ENCODE measurements at regions not wholly inside any gene's neighbourhood (a gene's known extent, or its start where the extent isn't known, plus 50 kb on each side); places are given as distances from the start of the nearest gene placed in this dataset.

DNA sequence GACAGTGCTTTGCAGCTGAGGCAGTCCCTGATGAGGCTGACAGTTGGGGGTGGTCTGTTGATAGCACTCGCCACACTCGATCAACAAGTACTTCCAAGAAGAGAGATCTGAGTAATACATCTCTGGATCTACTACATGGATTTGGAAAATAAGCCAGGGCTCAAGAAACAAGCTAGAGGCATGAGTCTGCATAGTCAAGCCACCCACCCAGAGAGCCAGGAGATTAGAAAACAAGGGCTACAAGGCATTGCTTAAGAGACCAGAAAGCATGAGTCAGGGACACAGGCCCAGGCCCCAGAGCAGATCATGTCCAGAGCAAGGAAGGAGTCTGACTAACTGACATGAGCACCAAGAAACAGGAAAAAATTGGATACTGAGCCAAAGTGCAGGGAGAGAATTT, 196.9 kb upstream of the CWC22 start (continued):
- TF ChIP-seq, protein P1, sequence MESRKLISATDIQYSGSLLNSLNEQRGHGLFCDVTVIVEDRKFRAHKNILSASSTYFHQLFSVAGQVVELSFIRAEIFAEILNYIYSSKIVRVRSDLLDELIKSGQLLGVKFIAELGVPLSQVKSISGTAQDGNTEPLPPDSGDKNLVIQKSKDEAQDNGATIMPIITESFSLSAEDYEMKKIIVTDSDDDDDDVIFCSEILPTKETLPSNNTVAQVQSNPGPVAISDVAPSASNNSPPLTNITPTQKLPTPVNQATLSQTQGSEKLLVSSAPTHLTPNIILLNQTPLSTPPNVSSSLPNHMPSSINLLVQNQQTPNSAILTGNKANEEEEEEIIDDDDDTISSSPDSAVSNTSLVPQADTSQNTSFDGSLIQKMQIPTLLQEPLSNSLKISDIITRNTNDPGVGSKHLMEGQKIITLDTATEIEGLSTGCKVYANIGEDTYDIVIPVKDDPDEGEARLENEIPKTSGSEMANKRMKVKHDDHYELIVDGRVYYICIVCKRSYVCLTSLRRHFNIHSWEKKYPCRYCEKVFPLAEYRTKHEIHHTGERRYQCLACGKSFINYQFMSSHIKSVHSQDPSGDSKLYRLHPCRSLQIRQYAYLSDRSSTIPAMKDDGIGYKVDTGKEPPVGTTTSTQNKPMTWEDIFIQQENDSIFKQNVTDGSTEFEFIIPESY (IDR thresholded peaks at IDR 0.05; ENCODE audit: extremely low read depth, insufficient replicate concordance, low read length), result no peak
- TF ChIP-seq EGR1 (IDR thresholded peaks at IDR 0.05; ENCODE audit: low read depth), result no peak
- TF ChIP-seq TCF7L2 (IDR thresholded peaks at IDR 0.05; ENCODE audit: borderline replicate concordance, extremely low read depth, insufficient read depth, insufficient read length), result no peak
- no peak for TF ChIP-seq SIN3A (IDR thresholded peaks at IDR 0.05; ENCODE audit: low read depth)
- no peak for TF ChIP-seq JUND (IDR thresholded peaks at IDR 0.05)

DNA sequence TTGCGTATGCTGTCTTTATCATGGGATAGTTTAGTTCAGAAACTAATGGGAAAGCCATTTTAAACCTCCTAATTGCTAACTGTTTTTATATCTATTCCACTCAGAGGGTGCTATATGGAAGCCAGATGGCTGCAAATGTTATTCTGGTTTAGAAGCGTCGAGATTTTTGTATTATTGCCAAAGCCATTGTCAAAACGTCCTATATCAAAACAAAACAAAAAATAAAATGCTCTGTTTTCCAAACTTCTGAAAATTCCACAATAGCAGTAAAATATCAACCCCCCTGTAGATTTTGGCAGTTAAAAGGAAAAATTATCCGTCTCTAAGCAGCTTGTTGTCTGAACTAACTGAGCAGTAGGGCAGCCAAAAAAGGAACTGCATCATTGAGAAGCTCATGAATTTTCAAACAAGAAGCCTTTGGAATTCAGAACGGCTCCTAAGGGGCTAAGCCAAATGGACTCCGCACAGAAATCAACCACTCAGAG, 195.4 kb upstream of the CWC22 start:
- H3K4me1 ChIP-seq (ENCODE audit: control insufficient read depth in 1 of 2, insufficient read depth in 2 of 2, low read length in 2 of 2), result no peaks in the 10 kb centered on the region
- ChIA-PET RAD21 (ENCODE audit: low non-redundant PET in 1 of 2, low total read pairs in 2 of 2, uncharacterized antibody in 2 of 2, unreplicated experiment in 2 of 2) (no interaction called here), POLR2A (no interaction called here), CTCF (no interaction called here)
- H3K4me3 ChIP-seq (replicated peaks in 1 of 2; ENCODE audit: low read depth in 1 of 2, low read length in 2 of 2), result no peak overlapping the region
- no peaks in the 10 kb centered on the region for H3K9me2 ChIP-seq (ENCODE audit: insufficient read depth)
- DNase-seq (ENCODE audit: low read depth, low spot score) (no peak), ATAC-seq (no peak)
- no peaks in the 10 kb centered on the region for H3K79me2 ChIP-seq (ENCODE audit: insufficient read depth, low read length)
- no peaks in the 10 kb centered on the region for H3K27me3 ChIP-seq (ENCODE audit: insufficient read depth, low read length)
- H2AFZ ChIP-seq (ENCODE audit: low read depth, low read length, poor library complexity, severe bottlenecking), result no peak overlapping the region
- H3K27ac ChIP-seq (ENCODE audit: low read depth, low read length), result no peak overlapping the region
- H3K9me3 ChIP-seq (ENCODE audit: control insufficient read depth in 1 of 2, insufficient read depth in 1 of 2, low read depth in 1 of 2, low read length in 2 of 2), result no peaks in the 10 kb centered on the region
- H4K20me1 ChIP-seq (ENCODE audit: insufficient read depth), result no peaks in the 10 kb centered on the region
- no peak for TF ChIP-seq POLR2A (IDR thresholded peaks at IDR 0.05; ENCODE audit: borderline replicate concordance, extremely low read depth, insufficient read depth, insufficient read length)
- no peak for TF ChIP-seq ZNF274 (IDR thresholded peaks at IDR 0.05; ENCODE audit: low read depth, low read length)
- TF ChIP-seq JUND (IDR thresholded peaks at IDR 0.05), result no peak
- TF ChIP-seq CEBPB (IDR thresholded peaks at IDR 0.05; ENCODE audit: low read depth), result no peak
- no peak for TF ChIP-seq EZH2 (IDR thresholded peaks at IDR 0.05)
- TF ChIP-seq CBX3 (IDR thresholded peaks at IDR 0.05; ENCODE audit: low read depth), result no peak
- TF ChIP-seq, protein P2, sequence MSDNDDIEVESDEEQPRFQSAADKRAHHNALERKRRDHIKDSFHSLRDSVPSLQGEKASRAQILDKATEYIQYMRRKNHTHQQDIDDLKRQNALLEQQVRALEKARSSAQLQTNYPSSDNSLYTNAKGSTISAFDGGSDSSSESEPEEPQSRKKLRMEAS (IDR thresholded peaks at IDR 0.05), result no peak
- TF ChIP-seq ELF1 (IDR thresholded peaks at IDR 0.05; ENCODE audit: borderline replicate concordance, low read depth), result no peak
- TF ChIP-seq, protein P3, sequence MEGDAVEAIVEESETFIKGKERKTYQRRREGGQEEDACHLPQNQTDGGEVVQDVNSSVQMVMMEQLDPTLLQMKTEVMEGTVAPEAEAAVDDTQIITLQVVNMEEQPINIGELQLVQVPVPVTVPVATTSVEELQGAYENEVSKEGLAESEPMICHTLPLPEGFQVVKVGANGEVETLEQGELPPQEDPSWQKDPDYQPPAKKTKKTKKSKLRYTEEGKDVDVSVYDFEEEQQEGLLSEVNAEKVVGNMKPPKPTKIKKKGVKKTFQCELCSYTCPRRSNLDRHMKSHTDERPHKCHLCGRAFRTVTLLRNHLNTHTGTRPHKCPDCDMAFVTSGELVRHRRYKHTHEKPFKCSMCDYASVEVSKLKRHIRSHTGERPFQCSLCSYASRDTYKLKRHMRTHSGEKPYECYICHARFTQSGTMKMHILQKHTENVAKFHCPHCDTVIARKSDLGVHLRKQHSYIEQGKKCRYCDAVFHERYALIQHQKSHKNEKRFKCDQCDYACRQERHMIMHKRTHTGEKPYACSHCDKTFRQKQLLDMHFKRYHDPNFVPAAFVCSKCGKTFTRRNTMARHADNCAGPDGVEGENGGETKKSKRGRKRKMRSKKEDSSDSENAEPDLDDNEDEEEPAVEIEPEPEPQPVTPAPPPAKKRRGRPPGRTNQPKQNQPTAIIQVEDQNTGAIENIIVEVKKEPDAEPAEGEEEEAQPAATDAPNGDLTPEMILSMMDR (IDR thresholded peaks at IDR 0.05 in 2 of 3, conservative IDR thresholded peaks at IDR 0.05 in 1 of 3; ENCODE audit: borderline replicate concordance in 1 of 3, insufficient read depth in 1 of 3, low read depth in 2 of 3, low read length in 2 of 3), result no peak
- TF ChIP-seq, protein P1 (IDR thresholded peaks at IDR 0.05; ENCODE audit: extremely low read depth, insufficient replicate concordance, low read length), result no peak
- TF ChIP-seq FOSL1 (IDR thresholded peaks at IDR 0.05; ENCODE audit: low read depth), result no peak
- TF ChIP-seq SP1 (IDR thresholded peaks at IDR 0.05; ENCODE audit: low read depth), result no peak
- no TSS peak for BruUV-seq (replicated peaks)
- H3K9ac ChIP-seq (ENCODE audit: low read length), result no peak overlapping the region
- no peak overlapping the region for H3K4me2 ChIP-seq (ENCODE audit: low read length)
- intact Hi-C loops (cut with micrococcal nuclease), result no loop called here
- no peaks in the 10 kb centered on the region for H3K36me3 ChIP-seq (ENCODE audit: control insufficient read depth in 1 of 2, insufficient read depth in 2 of 2, low read length in 2 of 2)
